Duodenal mucosa (tissue), 2 donors: ENCODE measurements at regions not wholly inside any gene's neighbourhood (a gene's known extent, or its start where the extent isn't known, plus 50 kb on each side); places are given as distances from the start of the nearest gene placed in this dataset.
A peak's percentile ranks its signal among the peaks of the same experiment; 100 is the strongest.

ENCODE experiments used
- H3K27ac ChIP-seq: one replicate; pipeline ENCODE4 v1.7.0; 2013; ENCODE audit warnings: low read depth, low read length
- H3K27me3 ChIP-seq, 2 donors: one replicate each; pipeline ENCODE4 v1.7.0; 2013; ENCODE audit warnings: low read length in 2 of 2, control low read depth in 1 of 2; ENCODE audit not compliant: insufficient read depth in 2 of 2, control insufficient read depth in 1 of 2
- H3K36me3 ChIP-seq, 2 donors: one replicate each; pipeline ENCODE4 v1.7.0; 2013; ENCODE audit warnings: low read length in 2 of 2, control low read depth in 1 of 2; ENCODE audit not compliant: insufficient read depth in 2 of 2, control insufficient read depth in 1 of 2
- H3K4me1 ChIP-seq, 2 donors: one replicate each; pipeline ENCODE4 v1.7.0; 2013; ENCODE audit warnings: low read length in 2 of 2, control low read depth in 1 of 2; ENCODE audit not compliant: insufficient read depth in 2 of 2, control insufficient read depth in 1 of 2
- H3K4me3 ChIP-seq, 2 donors: one replicate each; pipeline ENCODE4 v1.7.0; 2013; ENCODE audit warnings: low read length in 2 of 2, low read depth in 1 of 2
- H3K9ac ChIP-seq, 2 donors: one replicate each; pipeline ENCODE4 v1.7.0; 2013; ENCODE audit warnings: low read length in 2 of 2, low read depth in 1 of 2
- H3K9me3 ChIP-seq, 2 donors: one replicate each; pipeline ENCODE4 v1.7.0; 2013; ENCODE audit warnings: low read length in 2 of 2, control low read depth in 1 of 2; ENCODE audit not compliant: control insufficient read depth in 1 of 2

DNA sequence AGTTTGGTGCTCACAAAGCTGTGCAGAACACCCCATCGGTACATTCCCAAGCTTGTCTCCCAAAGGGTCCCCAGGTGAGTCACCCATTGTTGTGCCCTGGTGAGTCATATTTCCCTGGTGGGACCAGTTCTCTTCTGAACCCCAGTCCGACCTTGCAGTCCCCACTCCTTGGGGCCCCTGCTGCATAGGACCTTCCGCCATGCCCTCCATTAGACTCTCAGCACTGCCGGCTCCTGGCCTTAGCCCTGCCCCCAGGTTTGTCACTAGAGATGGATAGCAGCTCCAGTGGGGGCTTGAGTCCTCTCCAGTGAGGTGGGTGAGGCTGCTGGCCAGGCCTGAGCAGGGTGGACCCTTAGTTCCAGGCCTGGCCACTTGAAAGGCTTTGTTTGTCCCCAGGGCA is 80.5 kb upstream of the MKI67 start:
- H3K4me1 ChIP-seq: no peaks in the 10 kb centered on the region
- H3K27ac ChIP-seq: no peak overlapping the region
- no peaks in the 10 kb centered on the region for H3K36me3 ChIP-seq
- no peak overlapping the region for H3K9ac ChIP-seq
- H3K4me3 ChIP-seq: no peak overlapping the region
- peaks cover 0 to 2% of the 10 kb centered on the region in 2 donors for H3K27me3 ChIP-seq
- no peaks in the 10 kb centered on the region for H3K9me3 ChIP-seq

DNA sequence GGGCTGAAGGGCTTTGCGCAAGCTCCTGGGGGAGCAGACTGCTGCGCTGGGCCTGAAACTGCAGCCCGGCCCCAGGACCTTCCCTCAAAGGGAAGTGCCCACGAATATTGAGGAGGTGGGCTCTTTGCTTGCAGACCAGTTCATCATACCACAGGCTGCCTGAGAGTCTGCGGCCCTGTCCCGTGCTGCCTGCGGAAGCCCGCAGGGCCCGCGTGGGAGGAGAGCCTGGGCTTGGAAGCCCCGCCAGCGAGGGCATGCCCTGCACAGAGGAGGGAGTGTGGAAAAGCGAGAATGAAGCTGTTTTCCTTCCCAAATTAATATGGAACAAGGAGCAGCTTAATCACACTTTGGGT is 83.6 kb upstream of the MKI67 start:
- Histone ChIP-seq H3K9ac (no peak overlapping the region), H3K4me1 (peaks cover 0 to 5% of the 10 kb centered on the region in 2 donors), H3K27me3 (peaks cover 0 to 6% of the 10 kb centered on the region in 2 donors), H3K36me3 (no peaks in the 10 kb centered on the region), H3K27ac (no peak overlapping the region), H3K4me3 (peak overlapping the region in 1 of 2 donors; percentile 30), H3K9me3 (no peaks in the 10 kb centered on the region)

DNA sequence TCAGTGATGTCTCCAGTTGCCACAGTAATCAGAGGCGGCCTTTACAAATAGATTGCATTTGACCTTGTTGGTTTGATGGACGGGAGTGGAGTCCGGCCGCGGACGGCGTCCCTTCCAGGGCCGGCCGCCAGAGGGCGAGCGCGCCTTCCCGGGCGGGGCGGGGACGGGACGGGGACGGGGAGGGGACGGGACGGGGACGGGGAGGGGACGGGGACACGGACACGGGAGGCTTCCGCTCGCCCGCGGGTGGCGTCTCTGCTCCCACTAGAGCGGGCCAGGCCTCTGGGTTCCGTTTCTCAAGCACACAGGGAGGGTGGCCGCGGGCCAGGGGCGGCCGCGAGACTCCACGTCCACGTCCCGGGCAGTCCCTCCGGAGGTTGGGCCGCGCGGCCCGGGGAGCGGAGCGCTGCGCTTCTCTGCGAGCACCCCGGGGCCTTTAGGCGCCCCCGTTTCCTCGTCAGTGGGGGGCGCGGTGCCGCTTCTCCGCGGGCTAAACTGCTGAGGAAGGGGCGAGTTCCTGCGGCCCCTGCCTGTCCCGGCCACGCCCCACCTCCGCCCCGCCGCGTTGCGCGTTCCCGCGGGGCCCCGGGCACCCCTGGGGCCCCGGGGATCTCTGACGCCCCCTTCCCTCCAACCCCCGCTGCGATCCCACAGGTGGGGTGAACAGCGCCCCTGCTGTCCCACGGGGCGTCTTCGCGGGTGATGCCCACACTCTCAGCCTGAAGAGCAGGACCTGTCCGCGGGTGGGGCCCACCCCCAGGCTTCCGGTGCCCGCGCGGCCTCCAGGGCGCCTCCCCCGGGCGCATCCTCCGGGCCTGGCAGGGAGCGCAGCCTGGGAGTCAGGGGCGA is 84.2 kb upstream of the MKI67 start:
- H3K36me3 ChIP-seq: no peaks in the 10 kb centered on the region
- H3K4me3 ChIP-seq: peak overlapping the region; percentile 57 to 71
- H3K9me3 ChIP-seq: no peaks in the 10 kb centered on the region
- H3K4me1 ChIP-seq: peaks cover 0 to 5% of the 10 kb centered on the region in 2 donors
- peaks cover 0 to 6% of the 10 kb centered on the region in 2 donors for H3K27me3 ChIP-seq
- H3K9ac ChIP-seq: peak overlapping the region in 1 of 2 donors; percentile 57
- no peak overlapping the region for H3K27ac ChIP-seq

DNA sequence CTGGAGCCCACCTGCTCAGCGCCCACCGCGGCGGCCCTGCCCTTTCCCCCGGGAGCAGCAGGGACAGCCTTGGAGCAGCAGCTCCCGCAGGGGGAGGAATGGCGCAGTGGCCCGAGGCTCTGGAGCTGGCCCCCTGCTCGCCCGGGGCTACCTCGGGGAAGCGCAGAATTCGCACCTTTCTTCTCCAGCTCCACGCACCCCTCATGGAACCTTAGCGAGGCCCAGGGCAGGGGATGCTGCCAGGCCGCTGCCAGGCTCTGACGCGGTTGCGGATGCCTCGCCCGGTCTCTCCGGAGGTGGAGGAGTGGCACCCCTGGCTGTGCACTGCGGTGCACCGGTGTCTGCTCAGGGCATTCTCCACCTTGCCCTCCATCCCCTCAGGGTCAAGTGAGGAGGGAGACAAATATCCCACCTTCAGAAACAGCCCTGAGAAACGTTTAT is 84.9 kb upstream of the MKI67 start:
- Histone ChIP-seq H3K27me3 (peaks cover 0 to 6% of the 10 kb centered on the region in 2 donors), H3K9me3 (no peaks in the 10 kb centered on the region), H3K36me3 (no peaks in the 10 kb centered on the region), H3K27ac (no peak overlapping the region), H3K9ac (no peak overlapping the region), H3K4me3 (peak overlapping the region in 1 of 2 donors; percentile 71), H3K4me1 (peaks cover 0 to 5% of the 10 kb centered on the region in 2 donors)

DNA sequence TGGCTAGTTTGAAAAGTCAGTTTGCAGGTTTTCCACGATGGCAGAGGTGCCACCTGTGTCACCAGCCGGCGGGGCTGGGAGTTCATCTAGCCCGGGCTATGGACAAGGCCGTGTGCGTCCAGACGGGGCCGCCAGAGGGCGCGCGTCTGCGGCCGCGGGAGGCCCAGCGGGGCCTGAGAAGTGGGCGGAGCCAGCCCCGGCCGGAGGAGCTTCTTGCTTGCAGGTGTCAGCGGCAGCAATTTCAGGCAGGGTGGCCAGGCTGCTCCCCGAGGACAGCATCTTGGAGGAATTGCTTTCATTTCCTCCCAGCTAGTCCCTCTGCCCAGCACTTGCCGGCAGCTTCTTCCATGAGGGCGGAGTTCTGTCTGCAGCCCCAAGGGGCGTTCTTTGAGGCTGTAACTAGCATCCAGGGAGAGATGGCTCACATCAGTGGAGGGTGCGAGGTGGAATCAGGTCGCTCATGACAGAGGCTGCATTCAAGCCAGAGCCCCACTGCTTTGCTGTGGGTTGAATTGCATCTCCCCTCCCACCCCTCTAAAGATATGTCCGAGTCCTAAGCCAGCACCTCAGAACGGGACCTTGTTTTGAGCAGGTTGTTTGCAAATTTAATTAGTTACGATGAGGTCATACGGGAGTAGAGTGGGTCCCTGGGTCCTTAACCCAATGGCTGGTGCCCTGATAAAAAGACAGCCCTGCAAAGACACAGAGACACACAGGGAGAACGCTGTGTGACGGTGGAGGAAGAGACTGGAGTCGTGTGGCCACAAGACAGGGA is 85.9 kb upstream of the MKI67 start:
- Histone ChIP-seq H3K9me3 (no peaks in the 10 kb centered on the region), H3K27ac (no peak overlapping the region), H3K4me3 (peak overlapping the region; percentile 14 to 58), H3K4me1 (peaks cover 0 to 5% of the 10 kb centered on the region in 2 donors), H3K36me3 (no peaks in the 10 kb centered on the region), H3K27me3 (peaks cover 0 to 6% of the 10 kb centered on the region in 2 donors), H3K9ac (peak overlapping the region in 1 of 2 donors; percentile 43)

DNA sequence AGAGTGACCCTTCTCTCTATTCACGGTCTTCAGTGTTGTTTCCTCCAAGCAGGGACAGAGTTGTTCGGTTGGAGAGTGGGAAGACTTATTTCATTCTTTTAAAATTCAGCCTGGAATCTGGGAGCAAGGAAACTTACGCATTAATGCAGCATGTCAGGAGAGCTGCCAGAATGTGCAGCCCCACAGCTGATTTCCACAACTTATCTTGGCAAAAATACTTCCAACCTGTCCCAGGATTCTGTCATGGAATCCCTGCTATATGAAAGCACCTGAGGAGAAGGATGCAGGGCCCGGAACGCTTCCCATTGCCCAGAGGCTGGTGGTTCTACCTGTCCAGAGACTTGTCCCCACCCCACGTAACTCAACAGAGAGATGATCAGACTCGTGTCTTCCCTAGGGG is 86.9 kb upstream of the MKI67 start:
- Histone ChIP-seq H3K27me3 (peaks cover 0 to 5% of the 10 kb centered on the region in 2 donors), H3K4me1 (peaks cover 0 to 5% of the 10 kb centered on the region in 2 donors), H3K36me3 (no peaks in the 10 kb centered on the region), H3K4me3 (no peak overlapping the region), H3K27ac (no peak overlapping the region), H3K9me3 (no peaks in the 10 kb centered on the region), H3K9ac (no peak overlapping the region)

DNA sequence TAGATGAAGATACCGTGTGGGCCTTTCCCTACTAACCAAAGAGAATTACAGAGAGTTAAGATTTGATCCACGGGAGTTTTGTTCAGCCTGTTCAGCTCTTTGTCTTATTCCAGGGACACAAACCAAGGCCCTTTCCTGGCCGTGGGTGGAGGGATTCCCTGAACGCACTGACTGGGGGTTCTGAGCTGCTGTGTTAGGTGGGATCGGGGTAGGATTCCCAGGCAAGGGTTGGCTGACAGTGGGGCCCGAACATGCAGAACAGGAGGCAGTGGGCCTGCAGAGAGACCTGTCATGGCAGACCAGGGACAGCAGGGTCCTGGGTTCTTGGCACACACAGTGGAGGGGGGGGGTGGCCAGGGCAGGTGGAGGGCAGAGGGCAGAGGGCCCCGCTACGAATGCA is 89.5 kb upstream of the MKI67 start:
- Histone ChIP-seq H3K9ac (no peak overlapping the region), H3K4me1 (peaks cover 0 to 5% of the 10 kb centered on the region in 2 donors), H3K36me3 (no peaks in the 10 kb centered on the region)

DNA sequence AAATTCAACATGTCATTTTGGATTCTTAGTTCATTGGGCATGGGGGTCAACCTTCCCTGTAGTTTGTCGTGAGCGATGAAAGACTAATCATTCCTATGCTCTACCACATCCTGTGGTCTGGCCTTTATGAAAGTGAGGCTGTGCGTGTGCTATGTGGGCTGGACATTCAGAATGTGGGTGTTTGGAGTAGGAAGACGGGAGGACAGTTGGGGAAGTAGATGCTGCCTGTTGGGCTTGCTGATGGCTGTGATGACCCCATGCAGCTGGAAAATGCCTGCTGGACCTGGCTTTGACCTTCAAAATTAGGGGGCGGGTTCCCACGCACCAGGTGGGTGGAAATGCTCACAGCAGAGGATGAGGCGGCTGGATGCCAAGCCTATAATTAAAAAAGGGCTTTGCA is 90.9 kb upstream of the MKI67 start:
- Histone ChIP-seq H3K9me3 (no peaks in the 10 kb centered on the region), H3K4me1 (peaks cover 0 to 3% of the 10 kb centered on the region in 2 donors), H3K36me3 (no peaks in the 10 kb centered on the region), H3K27me3 (peaks cover 0 to 4% of the 10 kb centered on the region in 2 donors), H3K27ac (no peak overlapping the region), H3K9ac (no peak overlapping the region), H3K4me3 (no peak overlapping the region)

More for the DNA sequence above, 89.5 kb upstream of the MKI67 start:
- no peaks in the 10 kb centered on the region for H3K9me3 ChIP-seq
- H3K27me3 ChIP-seq: peaks cover 0 to 4% of the 10 kb centered on the region in 2 donors
- H3K4me3 ChIP-seq: no peak overlapping the region
- no peak overlapping the region for H3K27ac ChIP-seq

DNA sequence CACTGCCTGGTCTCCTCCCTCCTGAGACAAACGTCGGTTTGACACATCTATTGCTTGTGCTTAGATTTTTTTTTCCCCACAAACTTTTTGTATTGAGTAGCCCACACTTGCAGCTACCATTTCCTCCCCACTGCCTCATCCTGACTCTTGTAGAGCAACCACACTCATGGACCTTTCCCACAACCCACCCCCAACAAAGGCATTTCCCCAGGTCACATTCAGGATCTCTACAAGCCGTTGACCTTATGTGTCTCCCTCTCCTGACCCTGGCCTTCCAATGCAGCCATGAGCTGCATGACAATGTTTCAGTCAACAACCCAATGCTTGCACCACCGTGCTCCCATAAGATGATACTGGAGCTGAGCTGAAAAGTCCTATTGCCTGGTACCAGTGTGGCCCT is 91.9 kb upstream of the MKI67 start:
- Histone ChIP-seq H3K4me1 (no peaks in the 10 kb centered on the region), H3K4me3 (no peak overlapping the region)

DNA sequence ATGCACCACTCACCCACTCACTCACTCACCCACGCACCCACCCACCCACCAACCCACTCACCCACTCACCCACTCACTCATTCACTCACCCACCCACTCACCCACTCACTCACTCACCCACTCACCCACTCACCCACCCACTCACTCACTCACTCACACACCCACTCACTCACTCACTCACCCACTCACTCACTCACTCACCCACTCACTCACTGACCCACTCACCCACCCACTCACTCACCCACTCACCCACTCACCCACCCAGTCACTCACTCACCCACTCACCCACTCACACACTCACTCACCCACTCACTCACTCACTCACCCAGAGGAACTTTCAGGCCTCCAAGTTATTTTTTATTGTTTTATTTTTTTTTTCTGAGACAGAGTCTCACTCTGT is 93.1 kb upstream of the MKI67 start:
- H3K9ac ChIP-seq: no peak overlapping the region
- H3K27ac ChIP-seq: no peak overlapping the region
- no peak overlapping the region for H3K4me3 ChIP-seq
- H3K27me3 ChIP-seq: no peaks in the 10 kb centered on the region
- no peaks in the 10 kb centered on the region for H3K4me1 ChIP-seq
- H3K9me3 ChIP-seq: no peaks in the 10 kb centered on the region
- H3K36me3 ChIP-seq: no peaks in the 10 kb centered on the region

More for the DNA sequence above, 91.9 kb upstream of the MKI67 start:
- Histone ChIP-seq H3K9ac (no peak overlapping the region), H3K9me3 (no peaks in the 10 kb centered on the region), H3K36me3 (no peaks in the 10 kb centered on the region), H3K27me3 (no peaks in the 10 kb centered on the region), H3K27ac (no peak overlapping the region)
